Kidney epithelial cell (primary cell): ENCODE measurements at regions not wholly inside any gene's neighbourhood (a gene's known extent, or its start where the extent isn't known, plus 50 kb on each side); places are given as distances from the start of the nearest gene placed in this dataset.

Experiments
- DNase-seq: peaks from one replicate; pipeline ENCODE4 v3.0.0-alpha.2; 2010; ENCODE audit warnings: low read depth
- H3K27me3 ChIP-seq: 2 replicates; pipeline ENCODE4 v1.6.0; 2011; ENCODE audit warnings: low read length; ENCODE audit not compliant: control insufficient read depth, insufficient read depth
- H3K36me3 ChIP-seq: 2 replicates; pipeline ENCODE4 v1.5.1; 2011; ENCODE audit warnings: low read length; ENCODE audit not compliant: control insufficient read depth, insufficient read depth
- H3K4me3 ChIP-seq: 2 replicates; pipeline ENCODE4 v1.5.1; 2011; ENCODE audit warnings: low read depth, mild to moderate bottlenecking, control low read depth, low read length
- TF ChIP-seq, protein P1 (sequence below): IDR thresholded peaks from 2 replicates; pipeline ENCODE4 v1.5.1; 2011; ENCODE audit warnings: mild to moderate bottlenecking, moderate library complexity, low read length, control low read depth, inconsistent platforms; ENCODE audit not compliant: insufficient read depth, poor library complexity, severe bottlenecking

GRCh38 chr3:966341-966740 lies 126.5 kb upstream of the CNTN6 start:
- Histone ChIP-seq H3K36me3 (no peaks in the 10 kb centered on the region), H3K27me3 (no peaks in the 10 kb centered on the region), H3K4me3 (no peak overlapping the region)
- TF ChIP-seq, protein P1, sequence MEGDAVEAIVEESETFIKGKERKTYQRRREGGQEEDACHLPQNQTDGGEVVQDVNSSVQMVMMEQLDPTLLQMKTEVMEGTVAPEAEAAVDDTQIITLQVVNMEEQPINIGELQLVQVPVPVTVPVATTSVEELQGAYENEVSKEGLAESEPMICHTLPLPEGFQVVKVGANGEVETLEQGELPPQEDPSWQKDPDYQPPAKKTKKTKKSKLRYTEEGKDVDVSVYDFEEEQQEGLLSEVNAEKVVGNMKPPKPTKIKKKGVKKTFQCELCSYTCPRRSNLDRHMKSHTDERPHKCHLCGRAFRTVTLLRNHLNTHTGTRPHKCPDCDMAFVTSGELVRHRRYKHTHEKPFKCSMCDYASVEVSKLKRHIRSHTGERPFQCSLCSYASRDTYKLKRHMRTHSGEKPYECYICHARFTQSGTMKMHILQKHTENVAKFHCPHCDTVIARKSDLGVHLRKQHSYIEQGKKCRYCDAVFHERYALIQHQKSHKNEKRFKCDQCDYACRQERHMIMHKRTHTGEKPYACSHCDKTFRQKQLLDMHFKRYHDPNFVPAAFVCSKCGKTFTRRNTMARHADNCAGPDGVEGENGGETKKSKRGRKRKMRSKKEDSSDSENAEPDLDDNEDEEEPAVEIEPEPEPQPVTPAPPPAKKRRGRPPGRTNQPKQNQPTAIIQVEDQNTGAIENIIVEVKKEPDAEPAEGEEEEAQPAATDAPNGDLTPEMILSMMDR, result no peak
- no peak for DNase-seq

GRCh38 chr3:973340-973739 lies 119.5 kb upstream of the CNTN6 start:
- TF ChIP-seq, protein P1, result no peak
- Histone ChIP-seq H3K4me3 (no peak overlapping the region), H3K36me3 (no peaks in the 10 kb centered on the region), H3K27me3 (no peaks in the 10 kb centered on the region)
- no peak for DNase-seq

- TF ChIP-seq, protein P1, result no peak
- Histone ChIP-seq H3K27me3 (no peaks in the 10 kb centered on the region), H3K4me3 (no peak overlapping the region), H3K36me3 (no peaks in the 10 kb centered on the region)
- DNase-seq, result no peak
Observed at GRCh38 chr3:976006-976405, 116.8 kb upstream of the CNTN6 start.

DNA sequence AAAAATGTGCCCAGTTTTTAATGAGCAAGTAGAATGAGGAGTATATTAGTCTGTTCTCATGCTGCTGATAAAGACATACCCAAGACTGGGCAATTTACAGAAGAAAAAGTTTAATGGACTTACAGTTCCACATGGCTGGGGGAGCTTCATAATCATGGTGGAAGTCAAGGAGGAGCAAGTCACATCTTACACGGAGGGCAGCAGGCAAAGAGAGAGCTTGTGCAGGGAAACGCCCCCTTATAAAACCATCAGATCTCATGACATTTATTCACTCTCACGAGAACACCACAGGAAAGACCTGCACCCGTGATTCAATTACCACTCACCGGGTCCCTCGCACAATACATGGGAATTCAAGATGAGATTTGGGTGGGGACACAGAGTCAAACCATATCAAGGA lies 111.7 kb upstream of the CNTN6 start:
- no peaks in the 10 kb centered on the region for H3K27me3 ChIP-seq
- H3K4me3 ChIP-seq, result no peak overlapping the region
- no peak for DNase-seq
- TF ChIP-seq, protein P1, result no peak
- H3K36me3 ChIP-seq, result no peaks in the 10 kb centered on the region

GRCh38 chr3:988785-989184 lies 104.0 kb upstream of the CNTN6 start:
- no peak overlapping the region for H3K4me3 ChIP-seq
- TF ChIP-seq, protein P1, result no peak
- no peak for DNase-seq
- H3K36me3 ChIP-seq, result no peaks in the 10 kb centered on the region
- H3K27me3 ChIP-seq, result no peaks in the 10 kb centered on the region

DNA sequence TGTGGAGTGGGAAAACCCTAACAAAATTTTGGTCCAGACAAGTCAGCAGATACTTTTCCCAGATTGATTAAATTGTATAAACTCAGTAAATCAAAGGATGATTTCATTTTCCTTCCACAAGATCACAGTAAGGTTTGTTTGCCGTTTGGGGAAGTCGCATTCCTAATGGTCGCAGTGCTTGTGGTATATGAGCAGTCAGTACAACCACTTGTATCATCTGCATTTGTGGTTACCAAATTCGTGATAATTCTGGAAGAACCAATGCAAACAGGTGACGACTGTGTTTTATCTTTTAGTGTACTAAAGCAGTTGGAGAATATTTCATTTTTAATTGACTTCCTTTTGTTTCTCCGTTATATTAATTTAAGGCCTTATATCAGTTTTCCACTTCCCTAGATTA lies 100.0 kb upstream of the CNTN6 start:
- H3K4me3 ChIP-seq, result no peak overlapping the region
- H3K36me3 ChIP-seq, result no peaks in the 10 kb centered on the region
- TF ChIP-seq, protein P1, result no peak
- H3K27me3 ChIP-seq, result no peaks in the 10 kb centered on the region
- DNase-seq, result no peak
